Karpas-422 (cell line): ENCODE measurements at regions not wholly inside any gene's neighbourhood (a gene's known extent, or its start where the extent isn't known, plus 50 kb on each side); places are given as distances from the start of the nearest gene placed in this dataset.
A peak's percentile ranks its signal among the peaks of the same experiment; 100 is the strongest.

Experiments used
- DNase-seq: peaks from one replicate; pipeline ENCODE4 v3.0.0-alpha.2; 2015
- H2AFZ ChIP-seq: fragments of 200-600 bp; sonication (generic); 2 replicates; pipeline ENCODE4 v1.6.1; 2014; ENCODE audit warnings: antibody characterized with exemption, low read length, mixed read lengths
- H3K27ac ChIP-seq: fragments of 200-600 bp; sonication (generic); 2 replicates; pipeline ENCODE4 v1.5.1; 2014; ENCODE audit warnings: mild to moderate bottlenecking, low read length, moderate library complexity
- H3K27me3 ChIP-seq: fragments of 200-600 bp; sonication (generic); 2 replicates; pipeline ENCODE4 v1.6.1; 2014; ENCODE audit warnings: low read length, mixed read lengths
- H3K36me3 ChIP-seq: fragments of 200-600 bp; sonication (generic); 2 replicates; pipeline ENCODE4 v1.6.1; 2014; ENCODE audit warnings: low read length, mixed read lengths; ENCODE audit not compliant: insufficient read depth
- H3K4me1 ChIP-seq: fragments of 200-600 bp; sonication (generic); 2 replicates; pipeline ENCODE4 v1.6.1; 2014; ENCODE audit warnings: mild to moderate bottlenecking, low read length, mixed read lengths
- H3K4me2 ChIP-seq: fragments of 200-600 bp; sonication (generic); 2 replicates; pipeline ENCODE4 v1.6.1; 2014; ENCODE audit warnings: low read length, low read depth, mild to moderate bottlenecking; ENCODE audit not compliant: poor library complexity, severe bottlenecking
- H3K4me3 ChIP-seq: fragments of 200-600 bp; sonication (generic); 2 replicates; pipeline ENCODE4 v1.5.1; 2014; ENCODE audit warnings: mild to moderate bottlenecking, antibody characterized with exemption, low read length, mixed read lengths
- H3K79me2 ChIP-seq: fragments of 200-600 bp; sonication (generic); 2 replicates; pipeline ENCODE4 v1.6.1; 2014; ENCODE audit warnings: mild to moderate bottlenecking, low read length, mixed read lengths
- H3K9ac ChIP-seq: fragments of 200-600 bp; sonication (generic); 2 replicates; pipeline ENCODE4 v1.6.0; 2014; ENCODE audit warnings: low read length
- H3K9me2 ChIP-seq: fragments of 200-600 bp; sonication (generic), shearing (Covaris generic); replicated peaks from 2 replicates; pipeline ENCODE4 v1.6.0; 2014; ENCODE audit warnings: mild to moderate bottlenecking, low read length, moderate library complexity; ENCODE audit not compliant: insufficient read depth
- H3K9me3 ChIP-seq: fragments of 300-700, 200-600 bp; sonication (generic); 2 replicates; pipeline ENCODE4 v1.6.1; 2014; ENCODE audit warnings: low read length, mixed read lengths
- H4K20me1 ChIP-seq: fragments of 200-600 bp; sonication (generic); 2 replicates; pipeline ENCODE4 v1.6.1; 2014; ENCODE audit warnings: mild to moderate bottlenecking, antibody characterized with exemption, low read length, low read depth; ENCODE audit not compliant: insufficient read depth

DNA sequence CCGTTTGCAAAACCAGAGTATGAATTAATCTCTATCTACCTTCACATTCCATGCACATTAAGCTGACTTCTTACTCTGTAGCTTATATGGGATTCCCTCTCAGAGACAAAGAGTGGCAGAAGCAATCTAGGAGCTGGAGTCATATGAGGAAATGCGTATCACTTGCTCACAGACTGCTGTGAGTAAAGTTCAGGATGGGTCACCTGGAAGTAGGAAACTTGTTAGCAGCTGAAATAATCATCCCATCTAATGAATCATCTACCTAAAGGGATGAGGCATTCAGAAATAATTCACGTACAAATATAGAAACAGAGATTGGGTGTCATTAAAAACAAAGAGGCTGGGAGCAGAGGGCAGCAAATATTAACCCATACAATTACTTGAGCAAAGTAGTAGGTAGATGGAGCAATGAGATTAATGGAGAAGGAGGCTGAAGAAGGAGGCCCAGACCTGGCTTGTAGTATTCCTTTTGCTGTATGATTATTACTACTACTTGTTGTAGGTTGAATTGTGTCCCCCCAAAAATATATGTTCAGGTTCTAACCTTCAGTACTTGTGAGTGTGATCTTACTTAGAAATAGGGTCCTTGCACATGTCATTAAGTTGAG lies 866.3 kb downstream of the ROBO2 start:
- H3K36me3 ChIP-seq = no peaks in the 10 kb centered on the region

DNA sequence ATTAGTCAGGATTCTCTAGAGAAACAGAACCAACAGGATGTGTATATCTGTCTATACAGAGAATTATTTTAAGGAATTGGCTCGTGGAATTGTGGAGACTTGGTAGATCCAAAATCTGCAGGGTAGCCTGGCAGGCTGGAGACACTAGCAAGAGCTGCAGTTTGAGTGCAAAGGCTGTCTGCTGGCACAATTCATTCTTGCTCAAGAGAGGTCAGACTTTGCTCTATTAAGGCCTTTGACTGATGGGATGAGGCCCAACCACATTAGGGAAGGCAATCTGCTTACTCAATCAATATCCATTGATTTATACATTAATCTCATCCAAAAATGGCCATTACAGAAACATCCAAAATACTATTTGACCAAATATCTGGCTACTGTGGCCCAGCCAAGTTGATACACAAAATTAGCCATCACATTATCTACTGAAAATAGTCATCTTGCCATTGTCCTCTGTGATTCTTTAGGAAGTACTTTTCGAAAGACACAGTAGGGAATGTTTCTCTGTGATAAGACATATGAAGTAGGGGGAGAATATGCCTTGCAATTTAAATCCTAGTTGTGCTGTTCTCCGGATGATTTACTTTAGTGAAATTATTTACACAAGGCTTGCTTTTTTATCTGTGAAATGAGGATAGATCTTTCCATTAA lies 873.8 kb downstream of the ROBO2 start:
- Histone ChIP-seq H3K9me3 (0 out of 2 replicates have a peak, but pooled peaks cover under 1% of the 10 kb centered on the region), H3K27me3 (no peaks in the 10 kb centered on the region), H3K79me2 (no peaks in the 10 kb centered on the region), H3K9me2 (no peaks in the 10 kb centered on the region), H3K27ac (no peak overlapping the region), H3K4me3 (no peak overlapping the region), H2AFZ (peak overlapping the region; percentile 46; the same call in 1 of the 2 replicates), H3K9ac (no peak overlapping the region), H4K20me1 (no peaks in the 10 kb centered on the region), H3K36me3 (no peaks in the 10 kb centered on the region), H3K4me2 (no peak overlapping the region), H3K4me1 (no peaks in the 10 kb centered on the region)
- DNase-seq = no peak

More for the DNA sequence above, 866.3 kb downstream of the ROBO2 start:
- H3K79me2 ChIP-seq = no peaks in the 10 kb centered on the region
- H3K4me2 ChIP-seq = no peak overlapping the region
- no peak for DNase-seq
- no peak overlapping the region for H3K4me3 ChIP-seq
- H3K9me3 ChIP-seq = no peaks in the 10 kb centered on the region
- no peak overlapping the region for H3K9ac ChIP-seq
- no peak overlapping the region for H2AFZ ChIP-seq
- no peaks in the 10 kb centered on the region for H4K20me1 ChIP-seq
- no peaks in the 10 kb centered on the region for H3K27me3 ChIP-seq
- H3K4me1 ChIP-seq = peaks cover 12% of the 10 kb centered on the region
- no peaks in the 10 kb centered on the region for H3K9me2 ChIP-seq
- no peak overlapping the region for H3K27ac ChIP-seq

DNA sequence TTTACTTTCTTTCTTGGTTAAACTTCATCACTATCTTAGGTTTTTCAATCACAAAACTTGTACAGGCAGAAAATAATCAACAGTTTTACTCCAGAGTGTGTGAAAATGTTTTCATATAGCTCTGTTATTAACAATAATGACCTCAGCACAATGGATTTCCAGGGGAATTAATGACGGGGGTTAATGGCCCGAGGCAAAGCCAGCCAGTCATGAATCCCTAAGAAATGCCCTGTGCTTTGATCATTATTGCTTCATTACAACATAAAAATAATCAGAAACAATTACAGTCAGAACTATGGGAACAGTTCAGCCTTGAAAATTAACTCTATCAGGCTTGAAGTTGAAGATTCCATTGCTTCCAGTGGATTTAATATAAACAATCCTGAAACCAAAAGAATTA lies 875.4 kb downstream of the ROBO2 start:
- peaks cover 7% of the 10 kb centered on the region; the same call in 1 of the 2 replicates for H3K36me3 ChIP-seq
- peak overlapping the region; percentile 55 for H2AFZ ChIP-seq
- H3K27ac ChIP-seq = no peak overlapping the region
- peaks cover 9% of the 10 kb centered on the region for H3K9me3 ChIP-seq
- H3K79me2 ChIP-seq = no peaks in the 10 kb centered on the region
- H3K4me3 ChIP-seq = no peak overlapping the region
- H3K9me2 ChIP-seq = no peaks in the 10 kb centered on the region
- no peaks in the 10 kb centered on the region for H4K20me1 ChIP-seq
- no peak overlapping the region for H3K4me2 ChIP-seq
- no peaks in the 10 kb centered on the region for H3K27me3 ChIP-seq
- no peak for DNase-seq
- no peak overlapping the region for H3K9ac ChIP-seq
- H3K4me1 ChIP-seq = no peaks in the 10 kb centered on the region

DNA sequence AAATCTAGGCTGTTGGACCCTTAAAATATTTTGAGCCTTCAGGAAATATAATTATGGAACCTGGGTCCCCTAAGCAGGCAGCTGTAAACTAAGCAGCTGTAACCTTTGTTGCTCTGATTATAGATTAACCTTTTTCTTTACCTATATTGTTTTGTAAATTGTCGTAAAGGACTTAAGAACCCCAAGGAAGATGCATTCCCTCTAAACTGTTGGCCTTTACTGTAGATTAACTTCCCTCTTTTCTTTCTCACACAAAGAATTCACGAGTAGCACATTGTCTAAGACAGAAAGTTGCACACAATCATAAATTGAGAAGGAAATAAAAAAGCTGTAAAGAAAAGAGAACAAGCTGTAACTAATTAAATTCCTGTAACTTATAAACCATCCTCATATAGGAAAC lies 877.3 kb downstream of the ROBO2 start:
- Histone ChIP-seq H3K4me3 (no peak overlapping the region), H3K9ac (no peak overlapping the region), H3K4me1 (no peaks in the 10 kb centered on the region), H3K79me2 (no peaks in the 10 kb centered on the region), H3K27me3 (no peaks in the 10 kb centered on the region), H2AFZ (no peak overlapping the region), H3K36me3 (peaks cover 7% of the 10 kb centered on the region; the same call in 1 of the 2 replicates), H4K20me1 (no peaks in the 10 kb centered on the region), H3K9me3 (peaks cover 18% of the 10 kb centered on the region), H3K9me2 (no peaks in the 10 kb centered on the region), H3K4me2 (no peak overlapping the region), H3K27ac (no peak overlapping the region)
- DNase-seq = no peak

DNA sequence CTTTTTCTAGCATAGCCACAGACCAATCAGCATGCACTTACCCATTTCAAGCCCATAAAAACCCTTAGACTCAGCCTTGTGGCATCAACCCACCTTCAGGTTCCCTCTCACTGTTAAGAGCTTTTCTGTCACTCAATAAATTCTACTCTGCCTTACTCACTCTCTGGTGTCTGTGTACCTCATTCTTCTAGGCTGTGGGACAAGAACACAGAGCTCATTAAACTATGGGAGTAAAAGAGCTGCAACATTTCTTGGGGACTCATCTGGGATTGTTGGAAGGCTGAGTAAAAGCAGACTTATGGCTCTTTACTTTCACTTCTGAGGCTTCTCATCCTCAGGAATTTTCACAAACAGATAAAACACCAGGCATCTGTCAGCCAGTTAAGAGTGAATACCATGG lies 879.3 kb downstream of the ROBO2 start:
- Histone ChIP-seq H3K4me2 (no peak overlapping the region), H3K27ac (no peak overlapping the region), H3K4me3 (no peak overlapping the region), H4K20me1 (no peaks in the 10 kb centered on the region), H3K79me2 (no peaks in the 10 kb centered on the region), H3K9ac (no peak overlapping the region), H2AFZ (no peak overlapping the region), H3K27me3 (no peaks in the 10 kb centered on the region), H3K9me3 (peaks cover 18% of the 10 kb centered on the region), H3K36me3 (peaks cover 7% of the 10 kb centered on the region; the same call in 1 of the 2 replicates), H3K4me1 (no peaks in the 10 kb centered on the region), H3K9me2 (no peaks in the 10 kb centered on the region)
- no peak for DNase-seq

DNA sequence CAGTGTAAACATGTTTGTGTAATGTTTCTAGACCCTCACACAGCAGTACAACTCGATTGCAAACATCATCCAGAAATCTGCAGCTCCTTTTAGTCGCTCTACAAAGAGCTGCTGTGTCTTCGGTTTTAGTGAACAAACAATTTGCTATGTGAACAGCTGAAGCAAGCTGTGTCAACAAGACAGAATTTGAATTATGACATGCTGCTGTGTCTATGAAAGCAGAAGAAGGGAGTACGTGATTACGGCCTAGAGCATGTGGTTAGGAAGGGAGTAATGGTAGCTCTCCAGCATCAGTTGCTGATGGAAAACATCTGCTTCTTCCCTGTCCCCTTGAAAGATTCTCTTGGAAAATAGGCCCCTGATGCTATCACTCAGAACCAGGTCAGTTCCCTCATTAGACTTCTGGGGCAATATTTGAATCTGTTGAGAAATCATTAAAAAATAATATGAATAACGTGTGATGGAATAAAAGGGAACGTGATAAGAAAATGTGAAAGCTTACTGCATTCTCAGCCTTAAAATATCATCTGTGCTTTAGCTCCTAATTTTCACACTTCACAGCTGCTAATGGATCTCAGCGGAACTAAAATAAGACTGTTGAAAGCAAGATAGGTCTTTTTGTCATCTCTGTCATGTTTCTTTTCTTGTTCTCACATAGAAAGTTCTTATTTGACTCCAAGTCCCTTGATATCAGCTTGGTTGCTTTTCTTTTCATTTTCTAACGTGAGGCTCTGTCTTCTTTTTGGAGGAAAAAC lies 891.5 kb downstream of the ROBO2 start:
- no peak overlapping the region for H3K4me2 ChIP-seq
- no peaks in the 10 kb centered on the region for H3K79me2 ChIP-seq
- H3K27ac ChIP-seq = no peak overlapping the region
- no peaks in the 10 kb centered on the region for H3K9me2 ChIP-seq
- no peak overlapping the region for H3K4me3 ChIP-seq
- H4K20me1 ChIP-seq = no peaks in the 10 kb centered on the region
- no peaks in the 10 kb centered on the region for H3K27me3 ChIP-seq
- H3K9me3 ChIP-seq = no peaks in the 10 kb centered on the region
- peaks cover 8% of the 10 kb centered on the region for H3K4me1 ChIP-seq
- no peaks in the 10 kb centered on the region for H3K36me3 ChIP-seq
- peak overlapping the region; percentile 91 for H2AFZ ChIP-seq
- DNase-seq = no peak
- no peak overlapping the region for H3K9ac ChIP-seq

DNA sequence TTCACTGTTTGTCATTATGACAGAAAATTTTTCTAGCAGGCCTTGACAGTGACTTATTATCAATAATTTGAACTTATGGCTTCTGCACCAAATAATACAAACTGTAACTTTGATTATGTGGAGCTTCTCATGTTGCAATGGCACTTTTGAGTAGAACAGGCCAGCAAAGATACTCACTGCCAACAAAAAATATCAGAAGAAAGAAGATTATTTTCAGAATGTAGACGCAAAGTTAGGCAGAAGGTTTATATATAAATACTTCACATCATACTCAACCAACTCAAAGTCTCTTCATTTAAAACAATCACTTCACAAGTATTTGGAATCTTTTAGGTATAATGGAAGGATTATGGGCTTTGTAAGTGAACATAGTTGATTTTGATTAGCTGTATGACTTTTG lies 893.0 kb downstream of the ROBO2 start:
- Histone ChIP-seq H3K9me2 (no peaks in the 10 kb centered on the region), H2AFZ (no peak overlapping the region), H3K36me3 (peaks cover 5% of the 10 kb centered on the region; the same call in 1 of the 2 replicates), H4K20me1 (no peaks in the 10 kb centered on the region), H3K79me2 (no peaks in the 10 kb centered on the region), H3K4me3 (no peak overlapping the region), H3K27me3 (no peaks in the 10 kb centered on the region), H3K4me2 (no peak overlapping the region), H3K9ac (no peak overlapping the region), H3K27ac (no peak overlapping the region), H3K9me3 (no peaks in the 10 kb centered on the region; the same call in none of the 2 replicates), H3K4me1 (peaks cover 8% of the 10 kb centered on the region)
- DNase-seq = no peak

DNA sequence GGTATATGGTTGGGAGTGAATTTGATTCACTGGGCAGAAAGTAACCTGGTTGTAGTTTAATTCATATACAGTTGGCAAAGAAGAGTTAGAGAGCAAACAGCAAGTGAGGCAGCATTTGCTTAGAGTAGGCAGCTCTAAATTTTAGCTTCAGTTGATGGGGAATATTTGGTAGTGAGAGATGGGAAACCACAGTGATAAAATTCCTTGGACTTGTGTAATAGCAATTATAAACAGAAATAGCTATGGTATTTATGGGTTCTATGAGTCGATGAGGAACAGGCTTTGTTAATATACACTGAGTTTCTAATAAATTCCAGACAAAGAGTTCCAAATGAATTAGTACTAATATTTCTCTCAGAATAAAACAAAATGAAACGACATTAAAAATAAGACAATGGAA lies 894.0 kb downstream of the ROBO2 start:
- Histone ChIP-seq H3K4me2 (no peak overlapping the region), H3K4me1 (peaks cover 8% of the 10 kb centered on the region), H3K79me2 (no peaks in the 10 kb centered on the region), H3K9me2 (no peaks in the 10 kb centered on the region), H3K9me3 (no peaks in the 10 kb centered on the region; the same call in none of the 2 replicates), H3K27me3 (no peaks in the 10 kb centered on the region), H3K9ac (no peak overlapping the region), H3K27ac (no peak overlapping the region), H4K20me1 (no peaks in the 10 kb centered on the region), H3K4me3 (no peak overlapping the region), H2AFZ (0 out of 2 replicates have a peak overlapping the region, but pooled peaks have one; percentile 45), H3K36me3 (peaks cover 6% of the 10 kb centered on the region; the same call in 1 of the 2 replicates)
- no peak for DNase-seq
